Bronchial epithelial cell (primary cell): ENCODE measurements at regions not wholly inside any gene's neighbourhood (a gene's known extent, or its start where the extent isn't known, plus 50 kb on each side); places are given as distances from the start of the nearest gene placed in this dataset.

Experiments used
- DNase-seq: peaks from one replicate; pipeline ENCODE4 v3.0.0-alpha.2; 2010; ENCODE audit warnings: low read depth
- FAIRE-seq: peaks from 2 replicates; lab custom pipeline; 2011; peaks lifted over from hg19 to GRCh38; lab: Jason Lieb, UNC
- H3K27me3 ChIP-seq: 2 replicates; pipeline ENCODE4 v1.5.1; 2011; ENCODE audit warnings: low read length; ENCODE audit not compliant: control insufficient read depth, insufficient read depth
- H3K36me3 ChIP-seq: 2 replicates; pipeline ENCODE4 v1.5.1; 2011; ENCODE audit warnings: low read length; ENCODE audit not compliant: control insufficient read depth, insufficient read depth
- H3K4me3 ChIP-seq: 2 replicates; pipeline ENCODE4 v1.5.1; 2011; ENCODE audit warnings: mild to moderate bottlenecking, low read depth, low read length, control low read depth
- TF ChIP-seq, protein P1 (sequence below): IDR thresholded peaks from 2 replicates; pipeline ENCODE4 v1.5.1; 2011; ENCODE audit warnings: mild to moderate bottlenecking, moderate library complexity, low read length, control low read depth, inconsistent platforms; ENCODE audit not compliant: insufficient read depth, severe bottlenecking

DNA sequence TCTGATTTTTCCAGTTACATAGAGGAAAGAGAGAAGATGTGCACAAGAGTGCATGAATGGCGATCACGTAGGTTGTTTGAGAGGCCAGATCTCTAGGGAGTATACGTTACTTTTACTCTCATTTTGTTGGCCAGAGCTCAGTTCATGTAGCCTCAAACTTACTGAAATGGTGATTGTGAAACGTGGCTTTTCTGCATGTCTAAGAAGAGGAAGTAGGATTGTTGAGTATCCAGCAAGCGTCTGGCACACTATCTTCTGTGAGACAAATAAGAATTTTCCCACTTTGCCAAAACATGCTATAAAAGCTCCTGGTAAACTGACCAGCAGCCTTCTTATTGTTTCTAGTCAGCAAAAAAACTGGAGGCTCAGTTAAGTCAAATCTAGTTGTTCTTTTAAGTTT is 264.5 kb upstream of the EMCN start:
- TF ChIP-seq, protein P1, sequence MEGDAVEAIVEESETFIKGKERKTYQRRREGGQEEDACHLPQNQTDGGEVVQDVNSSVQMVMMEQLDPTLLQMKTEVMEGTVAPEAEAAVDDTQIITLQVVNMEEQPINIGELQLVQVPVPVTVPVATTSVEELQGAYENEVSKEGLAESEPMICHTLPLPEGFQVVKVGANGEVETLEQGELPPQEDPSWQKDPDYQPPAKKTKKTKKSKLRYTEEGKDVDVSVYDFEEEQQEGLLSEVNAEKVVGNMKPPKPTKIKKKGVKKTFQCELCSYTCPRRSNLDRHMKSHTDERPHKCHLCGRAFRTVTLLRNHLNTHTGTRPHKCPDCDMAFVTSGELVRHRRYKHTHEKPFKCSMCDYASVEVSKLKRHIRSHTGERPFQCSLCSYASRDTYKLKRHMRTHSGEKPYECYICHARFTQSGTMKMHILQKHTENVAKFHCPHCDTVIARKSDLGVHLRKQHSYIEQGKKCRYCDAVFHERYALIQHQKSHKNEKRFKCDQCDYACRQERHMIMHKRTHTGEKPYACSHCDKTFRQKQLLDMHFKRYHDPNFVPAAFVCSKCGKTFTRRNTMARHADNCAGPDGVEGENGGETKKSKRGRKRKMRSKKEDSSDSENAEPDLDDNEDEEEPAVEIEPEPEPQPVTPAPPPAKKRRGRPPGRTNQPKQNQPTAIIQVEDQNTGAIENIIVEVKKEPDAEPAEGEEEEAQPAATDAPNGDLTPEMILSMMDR = no peak
- Histone ChIP-seq H3K4me3 (no peak overlapping the region), H3K27me3 (no peaks in the 10 kb centered on the region), H3K36me3 (no peaks in the 10 kb centered on the region)
- no peak for FAIRE-seq
- no peak for DNase-seq

GRCh38 chr4:100781435-100781834 is 263.6 kb upstream of the EMCN start:
- Histone ChIP-seq H3K4me3 (no peak overlapping the region), H3K36me3 (no peaks in the 10 kb centered on the region), H3K27me3 (no peaks in the 10 kb centered on the region)
- DNase-seq (no peak), FAIRE-seq (no peak)
- TF ChIP-seq, protein P1 = no peak

- H3K36me3 ChIP-seq = no peaks in the 10 kb centered on the region
- TF ChIP-seq, protein P1 = no peak
- DNase-seq = no peak
- H3K27me3 ChIP-seq = no peaks in the 10 kb centered on the region
- no peak overlapping the region for H3K4me3 ChIP-seq
- FAIRE-seq = no peak
Measured at GRCh38 chr4:100780126-100780525, 262.3 kb upstream of the EMCN start.

- Histone ChIP-seq H3K36me3 (no peaks in the 10 kb centered on the region), H3K4me3 (no peak overlapping the region), H3K27me3 (no peaks in the 10 kb centered on the region)
- FAIRE-seq (peak; percentile 23), DNase-seq (no peak)
- TF ChIP-seq, protein P1 = no peak
Measured at GRCh38 chr4:100778431-100778830, 260.6 kb upstream of the EMCN start.

DNA sequence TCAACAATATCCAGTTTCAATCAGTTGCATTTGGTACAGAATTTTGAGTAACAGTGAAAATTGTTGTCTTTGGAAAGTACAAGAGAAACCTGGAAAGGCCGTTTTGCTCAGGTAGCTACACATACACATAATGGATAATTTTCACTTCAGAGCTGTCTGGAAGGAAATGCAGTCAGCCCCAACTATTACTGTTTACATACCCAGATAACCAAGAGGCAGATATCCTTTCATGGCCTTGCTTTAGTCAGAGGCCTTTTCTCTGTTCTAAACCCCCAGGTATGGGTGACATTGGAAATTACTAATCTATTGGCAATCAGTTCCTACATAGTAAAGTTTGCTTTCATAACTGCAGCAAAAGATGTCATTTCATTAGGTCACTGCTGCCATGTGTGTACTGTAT is 244.9 kb upstream of the EMCN start:
- FAIRE-seq = no peak
- TF ChIP-seq, protein P1 = no peak

DNA sequence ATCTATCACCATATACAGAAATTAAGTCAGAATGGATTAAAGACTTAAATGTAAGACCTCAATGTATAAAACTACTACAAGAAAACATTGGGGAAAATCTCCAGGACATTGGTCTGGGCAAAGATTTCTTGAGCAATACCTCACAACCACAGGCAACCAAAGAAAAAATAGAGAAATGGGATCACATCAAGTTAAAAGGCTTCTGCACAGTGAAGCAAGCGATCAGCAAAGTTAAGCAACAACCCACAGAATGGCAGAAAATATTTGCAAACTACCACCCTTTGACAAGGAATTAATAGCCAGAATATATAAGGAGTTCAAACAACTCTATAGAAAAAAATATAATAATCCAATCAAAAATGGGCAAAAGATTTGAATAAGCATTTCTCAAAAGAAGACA is 236.9 kb upstream of the EMCN start:
- DNase-seq (no peak), FAIRE-seq (no peak)
- Histone ChIP-seq H3K4me3 (no peak overlapping the region), H3K27me3 (no peaks in the 10 kb centered on the region), H3K36me3 (no peaks in the 10 kb centered on the region)
- TF ChIP-seq, protein P1 = no peak

More for the DNA sequence above, 244.9 kb upstream of the EMCN start:
- no peak for DNase-seq
- no peaks in the 10 kb centered on the region for H3K36me3 ChIP-seq
- no peaks in the 10 kb centered on the region for H3K27me3 ChIP-seq
- no peak overlapping the region for H3K4me3 ChIP-seq
